ENCODE measurements at regions not wholly inside any gene's neighbourhood (a gene's known extent, or its start where the extent isn't known, plus 50 kb on each side); places are given as distances from the start of the nearest gene placed in this dataset.

GRCh38 chr2:88252646-88253045 lies 82.5 kb downstream of the THNSL2 start:
- no peaks in the 10 kb centered on the region for H4K20me1 ChIP-seq (ENCODE audit: insufficient read depth, low read length)
- H3K27me3 ChIP-seq (ENCODE audit: control insufficient read depth, insufficient read depth, low read length) = no peaks in the 10 kb centered on the region
- H2AK5ac ChIP-seq (ENCODE audit: low read depth, low read length) = no peak overlapping the region
- no peak overlapping the region for H2BK5ac ChIP-seq (ENCODE audit: low read depth, low read length, poor library complexity, severe bottlenecking)
- no peak overlapping the region for H4K5ac ChIP-seq (ENCODE audit: low read depth, low read length)
- no peak overlapping the region for H3K23ac ChIP-seq (ENCODE audit: low read depth, low read length)
- H3K9me3 ChIP-seq (ENCODE audit: control insufficient read depth, insufficient read depth, low read length) = no peaks in the 10 kb centered on the region
- ATAC-seq (ENCODE audit: low read depth) (no peak), DNase-seq (no peak)
- ChIA-PET CTCF (no interaction called here), POLR2A (ENCODE audit: unreplicated experiment) (no interaction called here)
- no peak overlapping the region for H3K4me3 ChIP-seq (ENCODE audit: insufficient read depth, low read depth, low read length)
- BruUV-seq (replicated peaks) = no TSS peak
- intact Hi-C loops (cut with micrococcal nuclease) (no loop called here), dilution Hi-C loops (cut with HindIII; ENCODE audit: low sequenced_read_pairs, unreplicated experiment) (no loop called here), in situ Hi-C loops (cut with MboI; ENCODE audit: low sequenced_read_pairs) (no loop called here)
- no peak overlapping the region for H3K4ac ChIP-seq (ENCODE audit: low read depth, low read length)
- no peak overlapping the region for H2AK9ac ChIP-seq (replicated peaks; ENCODE audit: low read depth, low read length, poor library complexity)
- H3K9ac ChIP-seq (ENCODE audit: low read depth, low read length) = no peak overlapping the region
- no peak overlapping the region for H3K14ac ChIP-seq (replicated peaks; ENCODE audit: low read depth, low read length)
- H4K91ac ChIP-seq (ENCODE audit: insufficient read depth, low read depth, low read length) = no peak overlapping the region
- H2BK15ac ChIP-seq (ENCODE audit: low read depth, low read length) = no peak overlapping the region
- no peak overlapping the region for H2AFZ ChIP-seq (replicated peaks; ENCODE audit: low read length, poor library complexity)
- no peaks in the 10 kb centered on the region for H3K4me1 ChIP-seq (ENCODE audit: control insufficient read depth, insufficient read depth, low read length)
- no peak for TF ChIP-seq RFX5 (IDR thresholded peaks at IDR 0.05; ENCODE audit: low read depth, low read length)
- no peak for TF ChIP-seq USF2 (IDR thresholded peaks at IDR 0.05; ENCODE audit: low read depth, low read length)
- no peak for TF ChIP-seq BHLHE40 (IDR thresholded peaks at IDR 0.05; ENCODE audit: low read depth, low read length)
- TF ChIP-seq RAD21 (IDR thresholded peaks at IDR 0.05; ENCODE audit: low read length) = no peak
- no peak overlapping the region for H4K8ac ChIP-seq (ENCODE audit: low read depth in 2 of 2, low read length in 2 of 2)
- H3K18ac ChIP-seq (ENCODE audit: low read depth, low read length) = no peak overlapping the region
- no peaks in the 10 kb centered on the region for H3K9me1 ChIP-seq (ENCODE audit: insufficient read depth, low read length)
- H3K36me3 ChIP-seq (ENCODE audit: control insufficient read depth, insufficient read depth, low read length) = no peaks in the 10 kb centered on the region
- H3K27ac ChIP-seq (ENCODE audit: insufficient read depth, low read length) = no peak overlapping the region
- H3K56ac ChIP-seq (ENCODE audit: extremely low read depth, insufficient read depth, low read length) = no peak overlapping the region
- H2BK20ac ChIP-seq (ENCODE audit: low read depth, low read length) = no peak overlapping the region
- WGBS, 2 experiments (ENCODE audit: extremely low coverage in 2 of 2, insufficient read length in 1 of 2) = no CpG with 5 or more reads among the region's 5 CpGs
- H3K4me2 ChIP-seq (ENCODE audit: low read depth, low read length) = no peak overlapping the region
- H2BK120ac ChIP-seq (ENCODE audit: low read depth, low read length) = no peak overlapping the region
- H3K79me1 ChIP-seq (ENCODE audit: low read depth in 1 of 2, low read length in 2 of 2) = no peaks in the 10 kb centered on the region
